HCT116 (cell line): ENCODE measurements at regions not wholly inside any gene's neighbourhood (a gene's known extent, or its start where the extent isn't known, plus 50 kb on each side); places are given as distances from the start of the nearest gene placed in this dataset.

Source experiments
- EGR1 ChIP-seq: IDR thresholded peaks from 2 replicates; pipeline ENCODE4 v1.6.1; 2012; ENCODE audit warnings: low read depth
- POLR2A ChIP-seq: IDR thresholded peaks from 2 replicates; pipeline ENCODE4 v1.7.0; 2011; ENCODE audit warnings: borderline replicate concordance; ENCODE audit not compliant: insufficient read depth, insufficient read length; ENCODE audit errors: extremely low read depth
- TF ChIP-seq, protein P1 (sequence below), 3 experiments: fragments of 200-600 bp in 1 of 3; sonication (generic) in 1 of 3; IDR thresholded peaks in 2 of 3; conservative IDR thresholded peaks in 1 of 3; 2 replicates each; pipeline ENCODE4 v1.5.1; 2012 to 2017; ENCODE audit warnings: low read depth in 2 of 3, low read length in 2 of 3, antibody characterized with exemption in 1 of 3, borderline replicate concordance in 1 of 3, control low read depth in 1 of 3, mild to moderate bottlenecking in 1 of 3, mixed read lengths in 1 of 3, mixed run types in 1 of 3, moderate library complexity in 1 of 3; ENCODE audit not compliant: insufficient read depth in 1 of 3

DNA sequence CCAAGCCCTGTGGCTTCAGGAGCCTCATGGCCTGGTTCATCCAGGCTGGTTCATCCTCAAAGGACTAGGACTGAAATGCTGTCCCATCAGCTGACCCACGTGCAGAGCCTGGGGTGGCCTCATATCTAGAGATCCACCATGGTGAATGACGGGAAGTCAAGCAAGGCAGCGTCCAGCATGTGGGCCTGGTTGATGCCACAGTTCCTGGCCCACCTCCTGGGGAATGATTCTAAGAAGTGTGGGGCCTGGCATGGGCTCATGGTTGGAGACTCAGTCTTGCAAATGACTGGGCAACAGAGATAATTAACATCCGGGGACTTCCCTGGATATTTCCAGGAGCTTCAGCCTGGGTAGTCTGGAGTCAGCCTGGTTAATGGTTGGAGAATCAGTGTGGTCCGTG is 302.4 kb upstream of the SFSWAP start:
- TF ChIP-seq, protein P1, sequence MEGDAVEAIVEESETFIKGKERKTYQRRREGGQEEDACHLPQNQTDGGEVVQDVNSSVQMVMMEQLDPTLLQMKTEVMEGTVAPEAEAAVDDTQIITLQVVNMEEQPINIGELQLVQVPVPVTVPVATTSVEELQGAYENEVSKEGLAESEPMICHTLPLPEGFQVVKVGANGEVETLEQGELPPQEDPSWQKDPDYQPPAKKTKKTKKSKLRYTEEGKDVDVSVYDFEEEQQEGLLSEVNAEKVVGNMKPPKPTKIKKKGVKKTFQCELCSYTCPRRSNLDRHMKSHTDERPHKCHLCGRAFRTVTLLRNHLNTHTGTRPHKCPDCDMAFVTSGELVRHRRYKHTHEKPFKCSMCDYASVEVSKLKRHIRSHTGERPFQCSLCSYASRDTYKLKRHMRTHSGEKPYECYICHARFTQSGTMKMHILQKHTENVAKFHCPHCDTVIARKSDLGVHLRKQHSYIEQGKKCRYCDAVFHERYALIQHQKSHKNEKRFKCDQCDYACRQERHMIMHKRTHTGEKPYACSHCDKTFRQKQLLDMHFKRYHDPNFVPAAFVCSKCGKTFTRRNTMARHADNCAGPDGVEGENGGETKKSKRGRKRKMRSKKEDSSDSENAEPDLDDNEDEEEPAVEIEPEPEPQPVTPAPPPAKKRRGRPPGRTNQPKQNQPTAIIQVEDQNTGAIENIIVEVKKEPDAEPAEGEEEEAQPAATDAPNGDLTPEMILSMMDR (IDR thresholded peaks at IDR 0.05 in 2 of 3, conservative IDR thresholded peaks at IDR 0.05 in 1 of 3; ENCODE audit: borderline replicate concordance in 1 of 3, insufficient read depth in 1 of 3, low read depth in 2 of 3, low read length in 2 of 3): no peak
- TF ChIP-seq POLR2A (no peak), EGR1 (no peak)
